ENCODE measurements at regions not wholly inside any gene's neighbourhood (a gene's known extent, or its start where the extent isn't known, plus 50 kb on each side); places are given as distances from the start of the nearest gene placed in this dataset.

DNA sequence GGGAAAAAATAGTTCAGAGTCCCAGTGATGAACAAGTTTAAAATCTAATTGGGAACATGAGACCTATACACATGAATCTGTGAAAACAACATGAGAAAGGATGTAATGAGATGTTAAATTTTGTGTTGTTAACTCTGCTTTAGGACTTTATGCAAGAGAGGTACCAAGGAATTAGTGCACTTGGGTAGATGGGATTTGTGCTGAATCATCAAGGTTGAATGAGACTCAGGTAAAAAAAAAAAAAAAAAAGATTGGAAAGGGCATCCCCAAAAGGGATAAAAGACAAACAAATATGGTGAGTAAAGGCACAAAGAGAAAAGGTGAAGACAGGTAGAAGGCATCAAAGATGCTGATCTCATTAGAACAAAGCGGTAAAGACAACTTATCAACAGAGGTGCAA lies 644.4 kb downstream of the CBLN4 start:
- TF ChIP-seq TCF12 (IDR thresholded peaks at IDR 0.05; ENCODE audit: low read depth): no peak
- TF ChIP-seq, protein P1, sequence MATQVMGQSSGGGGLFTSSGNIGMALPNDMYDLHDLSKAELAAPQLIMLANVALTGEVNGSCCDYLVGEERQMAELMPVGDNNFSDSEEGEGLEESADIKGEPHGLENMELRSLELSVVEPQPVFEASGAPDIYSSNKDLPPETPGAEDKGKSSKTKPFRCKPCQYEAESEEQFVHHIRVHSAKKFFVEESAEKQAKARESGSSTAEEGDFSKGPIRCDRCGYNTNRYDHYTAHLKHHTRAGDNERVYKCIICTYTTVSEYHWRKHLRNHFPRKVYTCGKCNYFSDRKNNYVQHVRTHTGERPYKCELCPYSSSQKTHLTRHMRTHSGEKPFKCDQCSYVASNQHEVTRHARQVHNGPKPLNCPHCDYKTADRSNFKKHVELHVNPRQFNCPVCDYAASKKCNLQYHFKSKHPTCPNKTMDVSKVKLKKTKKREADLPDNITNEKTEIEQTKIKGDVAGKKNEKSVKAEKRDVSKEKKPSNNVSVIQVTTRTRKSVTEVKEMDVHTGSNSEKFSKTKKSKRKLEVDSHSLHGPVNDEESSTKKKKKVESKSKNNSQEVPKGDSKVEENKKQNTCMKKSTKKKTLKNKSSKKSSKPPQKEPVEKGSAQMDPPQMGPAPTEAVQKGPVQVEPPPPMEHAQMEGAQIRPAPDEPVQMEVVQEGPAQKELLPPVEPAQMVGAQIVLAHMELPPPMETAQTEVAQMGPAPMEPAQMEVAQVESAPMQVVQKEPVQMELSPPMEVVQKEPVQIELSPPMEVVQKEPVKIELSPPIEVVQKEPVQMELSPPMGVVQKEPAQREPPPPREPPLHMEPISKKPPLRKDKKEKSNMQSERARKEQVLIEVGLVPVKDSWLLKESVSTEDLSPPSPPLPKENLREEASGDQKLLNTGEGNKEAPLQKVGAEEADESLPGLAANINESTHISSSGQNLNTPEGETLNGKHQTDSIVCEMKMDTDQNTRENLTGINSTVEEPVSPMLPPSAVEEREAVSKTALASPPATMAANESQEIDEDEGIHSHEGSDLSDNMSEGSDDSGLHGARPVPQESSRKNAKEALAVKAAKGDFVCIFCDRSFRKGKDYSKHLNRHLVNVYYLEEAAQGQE (IDR thresholded peaks at IDR 0.05; ENCODE audit: low read depth): no peak
- TF ChIP-seq CREB1 (IDR thresholded peaks at IDR 0.05; ENCODE audit: low read depth): no peak
- no peak for TF ChIP-seq CEBPB (IDR thresholded peaks at IDR 0.05)
- TF ChIP-seq EP300 (IDR thresholded peaks at IDR 0.05; ENCODE audit: borderline replicate concordance): no peak
- no peak for TF ChIP-seq EGR1 (IDR thresholded peaks at IDR 0.05)
- TF ChIP-seq RAD21 (IDR thresholded peaks at IDR 0.05; ENCODE audit: low read depth): no peak
- TF ChIP-seq YY1 (IDR thresholded peaks at IDR 0.05; ENCODE audit: low read depth): no peak
- TF ChIP-seq FOXM1 (IDR thresholded peaks at IDR 0.05; ENCODE audit: borderline replicate concordance, low read depth): no peak
